Stimulated activated CD4-positive, alpha-beta T cell treated with anti-CD3 and anti-CD28 coated beads, Interleukin-4, amount 100 ng/mL, for 1 hour (primary cell): ENCODE measurements at regions not wholly inside any gene's neighbourhood (a gene's known extent, or its start where the extent isn't known, plus 50 kb on each side); places are given as distances from the start of the nearest gene placed in this dataset.
"Not testable (repeated sequence)": the region's sequence is repeated elsewhere in the genome, so short reads cannot be mapped to it uniquely, and the experiment has no call there.

ENCODE experiments used
- DNase-seq: peaks from one replicate; pipeline ENCODE4 v3.0.0-alpha.2; 2020

- DNase-seq, result no peak
Observed at GRCh38 chr7:69192134-69192533, 406.1 kb upstream of the AUTS2 start.

GRCh38 chr7:69193061-69193460 lies 405.2 kb upstream of the AUTS2 start:
- no peak for DNase-seq

GRCh38 chr7:69196593-69196992 lies 401.7 kb upstream of the AUTS2 start:
- no peak for DNase-seq

GRCh38 chr7:69198250-69198649 lies 400.0 kb upstream of the AUTS2 start:
- no peak for DNase-seq

- DNase-seq, result no peak
Observed at GRCh38 chr7:69199041-69199440, 399.2 kb upstream of the AUTS2 start.

GRCh38 chr7:69199661-69200060 lies 398.6 kb upstream of the AUTS2 start:
- DNase-seq, result no peak

GRCh38 chr7:69203871-69204270 lies 394.4 kb upstream of the AUTS2 start:
- DNase-seq, result no peak

- no peak for DNase-seq
Observed at GRCh38 chr7:69204943-69205342, 393.3 kb upstream of the AUTS2 start.

GRCh38 chr7:69205581-69205980 lies 392.7 kb upstream of the AUTS2 start:
- no peak for DNase-seq

GRCh38 chr7:69208276-69208675 lies 390.0 kb upstream of the AUTS2 start:
- no peak for DNase-seq

GRCh38 chr7:69208848-69209247 lies 389.4 kb upstream of the AUTS2 start:
- no peak for DNase-seq

- no peak for DNase-seq
Observed at GRCh38 chr7:69211336-69211735, 386.9 kb upstream of the AUTS2 start.

GRCh38 chr7:69211739-69212138 lies 386.5 kb upstream of the AUTS2 start:
- DNase-seq, result no peak

GRCh38 chr7:69213878-69214277 lies 384.4 kb upstream of the AUTS2 start:
- DNase-seq, result no peak

GRCh38 chr7:69215516-69215915 lies 382.8 kb upstream of the AUTS2 start:
- DNase-seq, result not testable (repeated sequence)

- DNase-seq, result no peak
Observed at GRCh38 chr7:69217516-69218350, 380.5 kb upstream of the AUTS2 start.

GRCh38 chr7:69218576-69218975 lies 379.7 kb upstream of the AUTS2 start:
- no peak for DNase-seq

GRCh38 chr7:69219381-69219780 lies 378.9 kb upstream of the AUTS2 start:
- no peak for DNase-seq

- DNase-seq, result no peak
Observed at GRCh38 chr7:69225259-69225943, 372.9 kb upstream of the AUTS2 start.

GRCh38 chr7:69228212-69228811 lies 370.0 kb upstream of the AUTS2 start:
- no peak for DNase-seq

GRCh38 chr7:69232445-69233376 lies 365.6 kb upstream of the AUTS2 start:
- DNase-seq, result no peak

- no peak for DNase-seq
Observed at GRCh38 chr7:69237541-69237940, 360.7 kb upstream of the AUTS2 start.

GRCh38 chr7:69243016-69243415 lies 355.3 kb upstream of the AUTS2 start:
- no peak for DNase-seq
